ENCODE measurements at regions not wholly inside any gene's neighbourhood (a gene's known extent, or its start where the extent isn't known, plus 50 kb on each side); places are given as distances from the start of the nearest gene placed in this dataset.

DNA sequence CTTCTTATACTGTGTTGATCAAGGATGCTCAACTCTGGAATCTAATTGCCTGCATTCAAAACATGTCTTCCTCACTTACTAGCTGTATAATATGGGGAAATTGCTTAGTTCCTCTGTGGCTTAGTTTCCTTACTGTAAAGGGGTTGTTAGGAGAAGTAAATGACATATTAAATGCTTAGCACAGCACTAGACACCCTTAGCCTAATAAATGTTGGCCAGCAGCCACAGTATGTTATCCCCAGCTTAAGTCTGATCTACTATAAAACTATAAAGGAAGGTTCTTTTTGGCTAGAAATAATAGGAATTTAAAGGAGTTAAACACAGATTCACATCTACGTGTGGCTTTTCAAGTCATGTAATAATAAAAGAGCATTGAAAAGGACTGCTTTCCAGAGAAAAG lies 232.4 kb downstream of the PCSK1 start:
- no peak for TF ChIP-seq EZH2 (IDR thresholded peaks at IDR 0.05; ENCODE audit: borderline replicate concordance, low read depth, low read length, severe bottlenecking)
- no peak for TF ChIP-seq POLR2A (IDR thresholded peaks at IDR 0.05; ENCODE audit: low read depth, low read length)
- TF ChIP-seq, protein P1, sequence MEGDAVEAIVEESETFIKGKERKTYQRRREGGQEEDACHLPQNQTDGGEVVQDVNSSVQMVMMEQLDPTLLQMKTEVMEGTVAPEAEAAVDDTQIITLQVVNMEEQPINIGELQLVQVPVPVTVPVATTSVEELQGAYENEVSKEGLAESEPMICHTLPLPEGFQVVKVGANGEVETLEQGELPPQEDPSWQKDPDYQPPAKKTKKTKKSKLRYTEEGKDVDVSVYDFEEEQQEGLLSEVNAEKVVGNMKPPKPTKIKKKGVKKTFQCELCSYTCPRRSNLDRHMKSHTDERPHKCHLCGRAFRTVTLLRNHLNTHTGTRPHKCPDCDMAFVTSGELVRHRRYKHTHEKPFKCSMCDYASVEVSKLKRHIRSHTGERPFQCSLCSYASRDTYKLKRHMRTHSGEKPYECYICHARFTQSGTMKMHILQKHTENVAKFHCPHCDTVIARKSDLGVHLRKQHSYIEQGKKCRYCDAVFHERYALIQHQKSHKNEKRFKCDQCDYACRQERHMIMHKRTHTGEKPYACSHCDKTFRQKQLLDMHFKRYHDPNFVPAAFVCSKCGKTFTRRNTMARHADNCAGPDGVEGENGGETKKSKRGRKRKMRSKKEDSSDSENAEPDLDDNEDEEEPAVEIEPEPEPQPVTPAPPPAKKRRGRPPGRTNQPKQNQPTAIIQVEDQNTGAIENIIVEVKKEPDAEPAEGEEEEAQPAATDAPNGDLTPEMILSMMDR (IDR thresholded peaks at IDR 0.05; ENCODE audit: extremely low read depth in 1 of 2, insufficient read depth in 1 of 2, low read depth in 1 of 2, low read length in 2 of 2) = no peak
- TF ChIP-seq, protein P2, sequence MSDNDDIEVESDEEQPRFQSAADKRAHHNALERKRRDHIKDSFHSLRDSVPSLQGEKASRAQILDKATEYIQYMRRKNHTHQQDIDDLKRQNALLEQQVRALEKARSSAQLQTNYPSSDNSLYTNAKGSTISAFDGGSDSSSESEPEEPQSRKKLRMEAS (IDR thresholded peaks at IDR 0.05; ENCODE audit: insufficient read depth, insufficient read length) = no peak
- TF ChIP-seq POLR2AphosphoS5 (IDR thresholded peaks at IDR 0.05; ENCODE audit: insufficient read depth, low read depth, low read length) = no peak
- TF ChIP-seq JUN (IDR thresholded peaks at IDR 0.05; ENCODE audit: borderline replicate concordance, insufficient read depth, insufficient read length, low read depth) = no peak
- TF ChIP-seq GATA2 (IDR thresholded peaks at IDR 0.05; ENCODE audit: insufficient read depth, insufficient read length, low read depth, low read length) = no peak
- no peak for TF ChIP-seq FOS (IDR thresholded peaks at IDR 0.05; ENCODE audit: borderline replicate concordance, insufficient read depth, low read length)
